Adrenal gland (tissue), 9 donors: ENCODE measurements at regions not wholly inside any gene's neighbourhood (a gene's known extent, or its start where the extent isn't known, plus 50 kb on each side); places are given as distances from the start of the nearest gene placed in this dataset.

Source experiments
- DNase-seq, 7 donors: peaks; one replicate each; pipeline ENCODE4 v3.0.0-alpha.2; 2019 to 2020
- H3K27ac ChIP-seq, 5 donors: fragments of 200-600 bp; sonication (generic) in 4 of 5; 1 replicate in 3 of 5; 2 replicates in 2 of 5; pipeline versions ENCODE4 v1.5.1 to v1.8.0; 2016 to 2020; ENCODE audit warnings: mild to moderate bottlenecking in 1 of 5
- H3K27me3 ChIP-seq: fragments of 200-600 bp; 2 replicates; pipeline ENCODE4 v1.8.0; 2021
- H3K36me3 ChIP-seq, 2 donors: fragments of 200-600 bp; replicated peaks in 1 of 2; 1 replicate in 1 of 2; 2 replicates in 1 of 2; pipeline versions ENCODE4 v1.5.1 to v1.8.0; 2018 to 2022
- H3K4me1 ChIP-seq, 2 donors: fragments of 200-600 bp; replicated peaks in 1 of 2; 1 replicate in 1 of 2; 2 replicates in 1 of 2; pipeline versions ENCODE4 v1.5.1 to v1.8.0; 2018 to 2021
- H3K4me3 ChIP-seq, 4 donors: fragments of 200-600 bp; sonication (generic) in 3 of 4; one replicate each; pipeline ENCODE4 v1.5.1; 2016 to 2018
- H3K9me3 ChIP-seq, 3 donors: fragments of 200-600 bp; sonication (generic) in 1 of 3; replicated peaks in 1 of 3; 1 replicate in 2 of 3; 2 replicates in 1 of 3; pipeline versions ENCODE4 v1.5.1 to v1.8.0; 2016 to 2021
- POLR2A ChIP-seq, 2 donors: fragments of 450-650 bp; IDR thresholded peaks; one replicate each; pipeline ENCODE4 v1.6.1; 2017; ENCODE audit warnings: antibody characterized with exemption in 2 of 2, mild to moderate bottlenecking in 2 of 2, moderate library complexity in 1 of 2
- WGBS, 4 donors: extraction: QIAGEN DNeasy Blood & Tissue Kit in 2 of 4; methylation state at CpG; one replicate each; pipeline versions ENCODE4 v1.1.5 to v1.1.7; 2013 to 2017; 5-methylcytosine and 5-hydroxymethylcytosine counted together
- intact Hi-C, 2 donors: fragments of 100-400 bp; cut with DNase I; formaldehyde crosslinking; loops; one replicate each; pipeline versions ENCODE4 v1.14.1 to v1.15.0; 2022 to 2023
- TF ChIP-seq, protein P1 (sequence below), 6 experiments: fragments of 450-650 bp in 4 of 6; fragments of 200-600 bp in 2 of 6; sonication (generic) in 1 of 6; IDR thresholded peaks; 1 replicate in 5 of 6; 2 replicates in 1 of 6; pipeline versions ENCODE4 v1.5.1 to v1.8.0; 2016 to 2021; ENCODE audit warnings: antibody characterized with exemption in 6 of 6, mild to moderate bottlenecking in 2 of 6, moderate library complexity in 1 of 6
- donor health status: healthy with polysubstance abuse.
- donor health status: Bipolar disorder and iron deficiency.
- donor health status: DM: yes; HTN: yes; CAD: no.
- donor health status: DM: no; HTN: no; CAD: no.
- donor health status: DM: no; HTN: no; CAD: no.

DNA sequence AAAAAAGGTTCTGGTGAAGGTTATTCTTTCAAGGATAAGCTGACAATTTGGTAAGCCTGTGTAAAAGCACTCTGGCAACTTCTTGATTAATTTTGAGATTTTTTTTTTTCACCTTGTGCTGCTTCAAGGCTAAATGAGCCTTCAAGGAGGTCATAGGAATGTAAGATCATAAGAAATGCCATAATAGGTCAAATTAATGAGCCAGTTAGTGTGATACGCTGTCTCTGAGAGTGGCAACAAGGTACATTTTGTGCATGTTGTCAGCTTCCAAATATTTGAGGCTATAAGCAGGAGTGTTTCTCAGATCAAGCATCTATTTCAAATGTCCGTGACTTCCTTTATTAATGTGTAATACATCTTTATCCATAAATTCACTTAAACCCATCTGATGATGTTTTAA is 72.3 kb upstream of the CDH6 start:
- Histone ChIP-seq H3K4me3 (no peak overlapping the region), H3K27ac (no peak overlapping the region), H3K9me3 (no peaks in the 10 kb centered on the region), H3K27me3 (no peaks in the 10 kb centered on the region), H3K4me1 (no peaks in the 10 kb centered on the region), H3K36me3 (no peaks in the 10 kb centered on the region)
- intact Hi-C loops = no loop called here
- no peak for DNase-seq
- TF ChIP-seq POLR2A (IDR thresholded peaks at IDR 0.05) = no peak
- TF ChIP-seq, protein P1, sequence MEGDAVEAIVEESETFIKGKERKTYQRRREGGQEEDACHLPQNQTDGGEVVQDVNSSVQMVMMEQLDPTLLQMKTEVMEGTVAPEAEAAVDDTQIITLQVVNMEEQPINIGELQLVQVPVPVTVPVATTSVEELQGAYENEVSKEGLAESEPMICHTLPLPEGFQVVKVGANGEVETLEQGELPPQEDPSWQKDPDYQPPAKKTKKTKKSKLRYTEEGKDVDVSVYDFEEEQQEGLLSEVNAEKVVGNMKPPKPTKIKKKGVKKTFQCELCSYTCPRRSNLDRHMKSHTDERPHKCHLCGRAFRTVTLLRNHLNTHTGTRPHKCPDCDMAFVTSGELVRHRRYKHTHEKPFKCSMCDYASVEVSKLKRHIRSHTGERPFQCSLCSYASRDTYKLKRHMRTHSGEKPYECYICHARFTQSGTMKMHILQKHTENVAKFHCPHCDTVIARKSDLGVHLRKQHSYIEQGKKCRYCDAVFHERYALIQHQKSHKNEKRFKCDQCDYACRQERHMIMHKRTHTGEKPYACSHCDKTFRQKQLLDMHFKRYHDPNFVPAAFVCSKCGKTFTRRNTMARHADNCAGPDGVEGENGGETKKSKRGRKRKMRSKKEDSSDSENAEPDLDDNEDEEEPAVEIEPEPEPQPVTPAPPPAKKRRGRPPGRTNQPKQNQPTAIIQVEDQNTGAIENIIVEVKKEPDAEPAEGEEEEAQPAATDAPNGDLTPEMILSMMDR (IDR thresholded peaks at IDR 0.05) = no peak
- WGBS, 4 donors = 61 to 78% (median 67%) methylated on average over 2 of the region's 2 CpGs

GRCh38 chr5:31120642-31120948 is 72.9 kb upstream of the CDH6 start:
- 78 to 79% (median 78%) methylated on average over 3 of the region's 3 CpGs for WGBS, 4 donors
- no peaks in the 10 kb centered on the region for H3K4me1 ChIP-seq
- H3K4me3 ChIP-seq = no peak overlapping the region
- DNase-seq = no peak
- TF ChIP-seq POLR2A (IDR thresholded peaks at IDR 0.05) = no peak
- TF ChIP-seq, protein P1 (IDR thresholded peaks at IDR 0.05) = no peak
- no peaks in the 10 kb centered on the region for H3K9me3 ChIP-seq
- no peaks in the 10 kb centered on the region for H3K36me3 ChIP-seq
- H3K27ac ChIP-seq = no peak overlapping the region
- intact Hi-C loops = no loop called here
- H3K27me3 ChIP-seq = no peaks in the 10 kb centered on the region

DNA sequence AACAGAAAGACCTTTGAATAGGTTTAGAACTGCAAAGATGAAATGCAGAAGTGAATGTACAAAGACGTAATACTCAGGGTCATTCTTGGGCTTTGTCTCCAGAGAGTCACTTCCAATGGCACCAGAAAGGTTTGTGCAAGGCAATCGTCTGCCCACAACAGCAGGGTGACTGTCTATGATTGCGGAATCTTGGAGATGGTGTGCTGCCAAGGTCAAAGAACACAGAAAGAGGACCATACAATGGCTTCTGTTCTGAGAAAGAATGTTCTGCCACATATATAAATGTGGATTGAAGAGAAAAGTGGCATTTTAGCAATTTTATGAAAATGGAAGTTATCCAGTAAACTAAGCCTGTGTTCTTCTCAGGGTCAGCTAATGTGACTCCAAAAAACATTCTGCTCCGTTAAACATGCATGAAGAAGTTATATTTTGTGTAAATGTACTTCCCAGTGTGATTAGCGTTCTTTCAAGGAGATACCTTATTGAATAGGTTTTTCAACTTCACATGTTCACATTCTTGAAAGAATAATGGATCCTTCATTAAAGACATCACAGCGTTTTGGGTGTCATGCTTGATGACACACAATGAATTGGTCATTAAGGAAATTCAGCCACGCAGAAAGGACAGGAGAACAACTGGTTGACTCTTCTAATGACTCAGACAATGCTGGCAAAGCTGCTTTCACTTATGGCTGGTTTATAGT is 73.4 kb upstream of the CDH6 start:
- Histone ChIP-seq H3K4me3 (no peak overlapping the region), H3K4me1 (no peaks in the 10 kb centered on the region), H3K27me3 (no peaks in the 10 kb centered on the region), H3K27ac (no peak overlapping the region), H3K9me3 (no peaks in the 10 kb centered on the region), H3K36me3 (no peaks in the 10 kb centered on the region)
- no peak for TF ChIP-seq POLR2A (IDR thresholded peaks at IDR 0.05)
- TF ChIP-seq, protein P1 (IDR thresholded peaks at IDR 0.05) = no peak
- 60 to 69% (median 66%) methylated on average over 7 of the region's 7 CpGs for WGBS, 4 donors
- intact Hi-C loops = no loop called here
- DNase-seq = no peak

GRCh38 chr5:31116466-31117031 is 76.9 kb upstream of the CDH6 start:
- H3K27ac ChIP-seq = no peak overlapping the region
- DNase-seq = no peak

More at GRCh38 chr5:31116466-31117031, 76.9 kb upstream of the CDH6 start:
- no peaks in the 10 kb centered on the region for H3K9me3 ChIP-seq
- no peaks in the 10 kb centered on the region for H3K27me3 ChIP-seq
- H3K4me1 ChIP-seq = no peaks in the 10 kb centered on the region
- intact Hi-C loops = no loop called here
- H3K36me3 ChIP-seq = no peaks in the 10 kb centered on the region
- WGBS, 4 donors = 69 to 84% (median 75%) methylated on average over 6 of the region's 6 CpGs
- no peak for TF ChIP-seq POLR2A (IDR thresholded peaks at IDR 0.05)
- TF ChIP-seq, protein P1 (IDR thresholded peaks at IDR 0.05) = no peak
- no peak overlapping the region for H3K4me3 ChIP-seq
